Ishikawa (cell line): ENCODE measurements at regions not wholly inside any gene's neighbourhood (a gene's known extent, or its start where the extent isn't known, plus 50 kb on each side); places are given as distances from the start of the nearest gene placed in this dataset.

Experiments
- CREB1 ChIP-seq: IDR thresholded peaks from 2 replicates; pipeline ENCODE4 v1.6.1; 2012; ENCODE audit warnings: low read depth
- EGR1 ChIP-seq: IDR thresholded peaks from 2 replicates; pipeline ENCODE4 v1.6.1; 2012
- EP300 ChIP-seq: IDR thresholded peaks from 2 replicates; pipeline ENCODE4 v1.6.1; 2012; ENCODE audit warnings: borderline replicate concordance
- MAX ChIP-seq: IDR thresholded peaks from 2 replicates; pipeline ENCODE4 v1.6.1; 2012
- NFIC ChIP-seq: IDR thresholded peaks from 2 replicates; pipeline ENCODE4 v1.6.1; 2012
- REST ChIP-seq: IDR thresholded peaks from 2 replicates; pipeline ENCODE4 v1.6.1; 2012; ENCODE audit warnings: low read depth, mild to moderate bottlenecking
- TAF1 ChIP-seq: IDR thresholded peaks from 2 replicates; pipeline ENCODE4 v1.6.1; 2012; ENCODE audit warnings: low read depth, mild to moderate bottlenecking
- USF1 ChIP-seq: IDR thresholded peaks from 2 replicates; pipeline ENCODE4 v1.6.1; 2012
- ZBTB7A ChIP-seq: IDR thresholded peaks from 2 replicates; pipeline ENCODE4 v1.6.1; 2012; ENCODE audit warnings: low read depth

- TF ChIP-seq TAF1 (no peak), EP300 (no peak), REST (no peak), CREB1 (no peak), USF1 (no peak), NFIC (no peak), EGR1 (no peak), ZBTB7A (no peak), MAX (no peak)
Measured at GRCh38 chr2:145851730-145852129, 1331.8 kb upstream of the ZEB2 start.
